Fibroblast of skin of left quadriceps (primary cell): ENCODE measurements at regions not wholly inside any gene's neighbourhood (a gene's known extent, or its start where the extent isn't known, plus 50 kb on each side); places are given as distances from the start of the nearest gene placed in this dataset.
A peak's percentile ranks its signal among the peaks of the same experiment; 100 is the strongest.

Source experiments
- DNase-seq, 2 experiments: peaks; one replicate each; pipeline ENCODE4 v3.0.0-alpha.2; 2013; ENCODE audit warnings: low read depth in 2 of 2

DNA sequence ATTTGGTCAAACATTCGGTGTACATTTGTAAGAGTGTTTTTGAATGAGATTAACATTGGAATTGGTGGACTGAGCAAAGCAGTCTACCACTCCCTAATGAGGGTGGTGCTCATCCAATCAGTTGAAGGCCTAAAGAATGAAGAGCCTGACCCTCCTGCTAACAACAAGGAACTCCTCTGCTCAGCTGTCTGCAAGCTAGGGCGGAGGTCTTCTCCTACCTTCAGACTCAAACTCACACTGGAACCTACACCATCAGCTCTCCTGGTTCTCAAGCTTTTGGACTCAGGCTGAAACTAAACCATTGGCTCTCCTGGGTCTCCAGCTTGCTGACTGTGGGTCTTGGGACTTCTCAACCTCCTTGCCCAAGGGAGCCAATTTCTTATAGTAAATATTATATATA lies 55.5 kb upstream of the NPAS2 start:
- no peak for DNase-seq

DNA sequence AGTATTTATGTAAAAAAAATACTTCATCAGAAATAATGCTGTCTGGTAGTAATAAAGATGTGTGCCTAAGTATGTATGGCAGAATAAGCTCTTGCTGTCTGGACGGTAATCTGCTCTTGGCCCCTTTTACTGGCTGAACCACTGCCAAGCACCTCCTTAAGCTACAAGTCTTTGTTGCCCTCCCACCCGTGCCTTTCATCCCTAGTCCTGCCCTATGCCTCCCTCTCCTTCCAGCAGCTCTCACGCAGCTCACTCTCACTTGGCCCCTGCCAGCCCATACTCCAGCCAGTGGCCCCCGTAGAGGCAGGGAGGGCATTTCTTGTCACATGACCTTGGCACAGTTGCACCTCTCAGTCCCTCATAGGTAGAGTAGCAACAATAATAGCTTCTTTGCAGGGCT lies 54.5 kb upstream of the NPAS2 start:
- DNase-seq, result no peak

DNA sequence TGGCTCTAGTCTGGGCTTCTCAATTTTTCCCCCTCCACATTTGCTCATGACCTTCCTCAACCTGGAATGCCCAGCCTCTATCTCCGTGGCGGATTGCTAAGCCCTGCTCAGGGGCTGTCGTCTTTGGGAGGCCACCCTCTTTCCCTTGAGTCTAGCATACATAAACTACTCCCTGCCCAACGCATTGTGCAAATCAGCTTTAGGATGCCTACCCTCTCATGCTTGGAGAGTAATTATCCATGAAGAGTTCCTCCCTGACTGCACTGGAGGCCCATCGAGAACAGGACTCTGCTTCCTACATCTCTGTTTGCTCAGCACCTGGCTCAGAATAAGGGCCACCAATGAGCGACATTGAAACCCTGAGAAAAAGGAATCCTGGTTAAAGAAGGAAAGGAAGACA lies 53.7 kb upstream of the NPAS2 start:
- DNase-seq, result no peak

DNA sequence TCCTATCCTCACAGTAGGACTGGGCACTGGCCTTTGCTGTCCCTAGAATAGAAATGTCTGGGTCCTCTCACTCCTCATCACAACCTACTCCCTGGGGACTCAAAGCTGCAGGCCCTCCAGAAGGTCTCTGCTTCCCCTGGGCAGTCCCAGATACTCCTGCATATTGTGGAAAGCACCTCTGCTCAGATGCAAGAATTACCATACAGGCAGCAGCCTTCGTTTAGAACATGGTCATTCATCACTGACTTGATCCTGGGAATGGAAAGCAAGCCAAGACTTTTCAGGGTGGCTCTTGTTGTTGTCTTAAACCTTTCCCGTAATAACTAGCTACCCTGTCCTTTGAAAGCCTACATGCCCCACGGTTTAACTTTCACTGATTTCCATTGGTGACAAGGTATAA lies 53.1 kb upstream of the NPAS2 start:
- no peak for DNase-seq

DNA sequence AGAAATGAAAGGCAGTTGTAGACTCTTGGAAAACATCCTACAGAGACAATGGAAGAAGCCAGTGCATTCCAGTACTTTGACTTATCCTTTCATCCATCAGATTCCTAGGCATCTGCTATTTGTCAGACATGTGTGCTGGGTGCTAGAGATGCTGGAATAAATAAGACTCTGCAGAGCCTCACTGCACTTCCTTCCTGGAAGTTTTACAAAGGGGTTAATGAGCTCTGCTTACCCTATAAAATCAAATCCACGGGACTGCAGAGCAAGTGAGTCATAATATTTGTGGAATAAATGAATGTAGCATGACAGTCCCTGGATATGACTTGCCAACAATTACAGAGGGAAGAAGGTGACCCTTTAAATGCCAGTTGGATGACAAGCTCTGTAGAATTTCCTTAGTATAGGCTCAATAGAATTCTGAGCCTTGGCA lies 52.7 kb upstream of the NPAS2 start:
- DNase-seq, result peak; percentile 66 to 71

DNA sequence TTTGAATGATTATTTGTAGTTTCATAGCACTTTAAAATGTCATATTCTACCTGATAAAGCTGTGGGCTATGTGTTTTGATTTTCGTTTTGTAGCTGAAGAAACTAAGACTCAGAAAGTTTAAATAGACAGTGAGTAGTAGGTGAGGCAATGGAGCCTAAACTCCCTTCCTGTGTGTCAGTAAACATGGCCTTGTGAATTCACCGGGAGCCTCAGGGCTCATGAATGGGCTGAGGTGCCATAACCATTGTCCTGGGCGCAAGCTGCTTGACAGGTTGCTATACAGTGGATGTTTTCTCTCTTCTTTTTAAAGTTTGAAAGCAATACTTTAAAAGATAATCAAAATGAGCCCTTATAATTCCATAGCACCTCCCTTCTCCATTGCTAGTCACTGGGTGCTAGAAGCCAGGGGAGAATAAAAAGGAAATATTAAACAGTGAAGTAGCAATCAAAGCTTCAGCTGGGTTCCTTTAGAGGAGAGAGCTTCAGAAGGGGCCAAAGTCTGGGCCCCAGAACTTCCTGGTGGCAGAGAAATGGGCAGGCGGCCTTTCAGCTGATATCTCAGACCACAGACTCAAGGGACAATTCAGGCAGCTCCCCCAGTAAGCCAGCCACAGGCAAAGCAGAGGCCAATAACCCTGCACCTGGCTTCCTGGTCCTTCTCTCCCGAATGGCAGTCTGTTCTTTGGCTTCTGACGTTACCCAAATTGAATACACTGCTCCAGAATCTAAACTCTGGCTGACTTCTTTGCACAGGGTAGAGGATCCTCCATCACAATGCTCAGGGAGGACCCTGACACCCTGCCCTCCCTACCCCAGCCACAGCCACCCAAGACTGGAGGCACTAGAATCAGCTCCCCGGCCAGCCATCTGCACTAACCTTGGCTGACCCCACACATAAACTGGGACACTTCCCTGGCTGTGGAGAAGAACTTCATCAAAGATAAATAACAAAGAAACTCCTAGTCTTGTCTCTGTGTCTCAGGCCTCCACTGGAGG lies 51.8 kb upstream of the NPAS2 start:
- no peak for DNase-seq
